GM12864 (cell line): ENCODE measurements at regions not wholly inside any gene's neighbourhood (a gene's known extent, or its start where the extent isn't known, plus 50 kb on each side); places are given as distances from the start of the nearest gene placed in this dataset.

ENCODE experiments used
- DNase-seq: peaks from one replicate; pipeline ENCODE4 v3.0.0-alpha.2; 2011; ENCODE audit warnings: low read depth
- H3K4me3 ChIP-seq: 2 replicates; pipeline ENCODE4 v1.5.1; 2011; ENCODE audit warnings: mild to moderate bottlenecking, low read depth, low read length, control low read depth
- CTCF ChIP-seq: IDR thresholded peaks from 2 replicates; pipeline ENCODE4 v1.5.1; 2011; ENCODE audit warnings: low read depth, mild to moderate bottlenecking, moderate library complexity, low read length, control low read depth, inconsistent platforms; ENCODE audit errors: missing control alignments

DNA sequence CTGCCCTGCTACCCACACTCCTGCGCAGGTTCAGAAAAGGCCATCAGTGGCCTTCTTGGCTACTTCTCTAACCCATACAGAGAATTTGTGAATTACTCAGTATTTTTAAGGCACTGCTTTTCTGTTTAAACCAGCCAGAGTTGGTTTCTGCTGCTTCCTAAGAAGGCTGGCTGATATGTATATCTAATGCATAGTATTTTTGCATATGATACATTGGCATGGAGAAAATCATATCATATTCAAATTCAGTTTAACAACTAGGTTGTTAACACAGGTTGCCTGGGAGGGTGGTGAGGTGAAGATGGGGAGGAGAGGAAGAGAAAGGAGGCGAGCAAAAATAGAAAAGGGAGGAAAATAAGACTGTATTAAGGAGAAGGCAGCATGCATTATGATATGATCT lies 132.8 kb upstream of the ADPGK start:
- H3K4me3 ChIP-seq: no peak overlapping the region
- no peak for DNase-seq
- no peak for TF ChIP-seq CTCF

- no peak for DNase-seq
- H3K4me3 ChIP-seq: no peak overlapping the region
- TF ChIP-seq CTCF: no peak
These were observed 132.3 kb upstream of the ADPGK start for GRCh38 chr15:72915843-72916242.

- DNase-seq: no peak
- H3K4me3 ChIP-seq: no peak overlapping the region
- no peak for TF ChIP-seq CTCF
These were observed 129.4 kb upstream of the ADPGK start for GRCh38 chr15:72912996-72913395.

- no peak for TF ChIP-seq CTCF
- no peak overlapping the region for H3K4me3 ChIP-seq
- DNase-seq: no peak
These were observed 128.6 kb upstream of the ADPGK start for GRCh38 chr15:72912121-72912520.

GRCh38 chr15:72911626-72912025 lies 128.1 kb upstream of the ADPGK start:
- DNase-seq: no peak
- no peak for TF ChIP-seq CTCF

GRCh38 chr15:72908713-72909112 lies 125.2 kb upstream of the ADPGK start:
- H3K4me3 ChIP-seq: no peak overlapping the region
- TF ChIP-seq CTCF: no peak
- DNase-seq: no peak

More at GRCh38 chr15:72911626-72912025, 128.1 kb upstream of the ADPGK start:
- no peak overlapping the region for H3K4me3 ChIP-seq

GRCh38 chr15:72907733-72908132 lies 124.2 kb upstream of the ADPGK start:
- DNase-seq: no peak
- no peak overlapping the region for H3K4me3 ChIP-seq
- no peak for TF ChIP-seq CTCF
